Hepatocyte (in vitro differentiated cells): ENCODE measurements at regions not wholly inside any gene's neighbourhood (a gene's known extent, or its start where the extent isn't known, plus 50 kb on each side); places are given as distances from the start of the nearest gene placed in this dataset.

Experiments used
- EZH2 ChIP-seq: fragments of 200-600 bp; sonication (generic); IDR thresholded peaks from 2 replicates; pipeline ENCODE4 v1.6.1; 2016; ENCODE audit warnings: antibody characterized with exemption, mild to moderate bottlenecking, borderline replicate concordance
- TF ChIP-seq, protein P1 (sequence below): fragments of 200-600 bp; sonication (generic); IDR thresholded peaks from 2 replicates; pipeline ENCODE4 v1.5.1; 2016; ENCODE audit warnings: antibody characterized with exemption, mild to moderate bottlenecking; ENCODE audit not compliant: poor library complexity

DNA sequence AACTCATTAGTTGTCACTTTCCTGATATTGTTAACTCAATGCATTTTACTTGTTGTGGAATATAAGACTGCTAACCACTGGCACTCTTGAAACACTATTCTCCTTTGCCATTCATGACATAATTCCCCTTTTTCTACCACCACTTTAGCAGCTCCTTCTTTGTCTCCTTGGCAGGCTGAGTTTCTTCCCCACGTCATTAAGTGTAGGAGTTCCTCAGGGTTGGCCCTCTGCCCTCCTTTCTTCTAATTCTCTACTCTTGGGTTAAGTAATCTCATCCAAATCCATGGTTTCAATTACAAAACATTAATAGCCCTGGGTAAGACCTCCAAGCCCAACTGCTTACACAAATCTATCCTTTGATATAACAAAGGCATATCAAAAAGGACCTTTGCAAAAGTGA lies 175.1 kb downstream of the HGF start:
- TF ChIP-seq, protein P1, sequence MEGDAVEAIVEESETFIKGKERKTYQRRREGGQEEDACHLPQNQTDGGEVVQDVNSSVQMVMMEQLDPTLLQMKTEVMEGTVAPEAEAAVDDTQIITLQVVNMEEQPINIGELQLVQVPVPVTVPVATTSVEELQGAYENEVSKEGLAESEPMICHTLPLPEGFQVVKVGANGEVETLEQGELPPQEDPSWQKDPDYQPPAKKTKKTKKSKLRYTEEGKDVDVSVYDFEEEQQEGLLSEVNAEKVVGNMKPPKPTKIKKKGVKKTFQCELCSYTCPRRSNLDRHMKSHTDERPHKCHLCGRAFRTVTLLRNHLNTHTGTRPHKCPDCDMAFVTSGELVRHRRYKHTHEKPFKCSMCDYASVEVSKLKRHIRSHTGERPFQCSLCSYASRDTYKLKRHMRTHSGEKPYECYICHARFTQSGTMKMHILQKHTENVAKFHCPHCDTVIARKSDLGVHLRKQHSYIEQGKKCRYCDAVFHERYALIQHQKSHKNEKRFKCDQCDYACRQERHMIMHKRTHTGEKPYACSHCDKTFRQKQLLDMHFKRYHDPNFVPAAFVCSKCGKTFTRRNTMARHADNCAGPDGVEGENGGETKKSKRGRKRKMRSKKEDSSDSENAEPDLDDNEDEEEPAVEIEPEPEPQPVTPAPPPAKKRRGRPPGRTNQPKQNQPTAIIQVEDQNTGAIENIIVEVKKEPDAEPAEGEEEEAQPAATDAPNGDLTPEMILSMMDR: no peak
- no peak for TF ChIP-seq EZH2
